ENCODE measurements at regions not wholly inside any gene's neighbourhood (a gene's known extent, or its start where the extent isn't known, plus 50 kb on each side); places are given as distances from the start of the nearest gene placed in this dataset.
"Not testable (repeated sequence)": the region's sequence is repeated elsewhere in the genome, so short reads cannot be mapped to it uniquely, and the experiment has no call there.

DNA sequence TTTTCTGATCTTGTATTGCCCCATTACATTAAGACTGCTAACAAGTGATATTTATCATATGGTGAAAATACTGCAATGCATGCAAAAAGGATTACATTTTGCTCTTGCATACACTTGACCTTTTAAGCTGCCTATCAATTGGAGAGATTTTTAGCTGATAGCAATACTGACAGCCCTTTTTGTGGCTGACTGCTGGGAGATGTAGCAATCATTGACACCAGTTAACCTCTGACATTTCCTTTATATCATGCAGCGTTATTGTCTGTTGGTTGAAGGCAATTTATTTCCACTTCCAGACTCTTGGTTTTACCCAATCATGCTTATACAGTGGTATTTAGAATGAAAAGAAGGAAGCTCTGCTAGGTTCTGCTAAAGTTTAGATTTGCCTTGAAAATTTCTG, 364.0 kb downstream of the LMO7 start:
- DNase-seq: no peak

DNA sequence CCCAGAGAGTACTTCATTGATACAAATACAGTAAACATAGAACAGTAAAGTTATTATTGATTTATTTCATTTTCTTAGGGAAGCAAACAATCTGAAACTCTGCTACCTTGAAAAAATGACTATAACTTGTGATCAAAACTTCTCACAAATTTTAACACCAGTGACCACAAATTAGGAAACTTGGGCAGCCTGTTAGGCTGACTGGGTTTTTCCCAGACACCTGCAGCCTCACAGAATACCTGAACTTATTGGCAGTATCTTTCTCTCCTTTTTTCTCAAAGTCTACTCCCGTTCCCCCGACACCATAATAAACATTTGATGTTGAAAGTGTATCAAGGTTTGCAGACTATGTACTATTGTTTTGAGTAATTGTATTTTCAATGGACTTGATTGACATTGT, 360.5 kb downstream of the LMO7 start:
- DNase-seq: no peak

DNA sequence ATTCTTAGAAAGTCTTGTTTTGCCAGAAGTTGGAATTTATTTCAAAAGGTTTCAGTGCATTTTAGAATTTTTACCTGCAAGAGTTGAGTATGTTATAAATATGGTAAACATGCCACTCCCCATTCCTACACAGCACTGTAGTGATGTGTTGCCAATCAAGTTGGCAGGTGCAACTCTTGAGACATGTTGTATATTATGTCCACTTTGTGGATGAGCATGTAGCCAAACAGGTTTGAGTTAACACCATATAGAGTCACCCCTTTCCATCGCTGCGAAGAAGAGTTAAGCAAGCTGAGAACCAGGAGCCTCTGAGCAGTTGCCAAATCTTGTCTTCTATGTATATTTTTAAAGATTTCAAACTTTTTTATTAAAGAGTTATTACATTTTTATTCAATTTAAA, 359.8 kb downstream of the LMO7 start:
- DNase-seq: no peak

DNA sequence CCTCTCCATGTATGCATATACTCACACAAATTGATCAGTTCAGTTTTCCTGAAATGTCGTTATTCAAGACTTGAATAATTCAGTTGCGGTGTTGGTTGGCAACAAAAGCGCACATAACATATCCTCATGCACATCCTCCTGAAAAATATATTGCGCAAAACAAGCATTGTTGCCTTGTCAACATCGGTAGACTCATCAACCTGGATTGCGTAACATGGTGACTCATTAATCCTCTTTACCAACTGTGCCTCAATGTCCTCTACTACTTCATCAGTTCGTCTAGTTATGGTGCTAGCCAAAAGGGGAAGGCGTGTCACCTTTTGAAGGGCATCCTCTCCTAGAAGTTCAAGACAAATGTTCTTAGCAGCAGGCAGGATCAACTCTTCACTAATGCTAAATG, 357.7 kb downstream of the LMO7 start:
- DNase-seq: no peak

DNA sequence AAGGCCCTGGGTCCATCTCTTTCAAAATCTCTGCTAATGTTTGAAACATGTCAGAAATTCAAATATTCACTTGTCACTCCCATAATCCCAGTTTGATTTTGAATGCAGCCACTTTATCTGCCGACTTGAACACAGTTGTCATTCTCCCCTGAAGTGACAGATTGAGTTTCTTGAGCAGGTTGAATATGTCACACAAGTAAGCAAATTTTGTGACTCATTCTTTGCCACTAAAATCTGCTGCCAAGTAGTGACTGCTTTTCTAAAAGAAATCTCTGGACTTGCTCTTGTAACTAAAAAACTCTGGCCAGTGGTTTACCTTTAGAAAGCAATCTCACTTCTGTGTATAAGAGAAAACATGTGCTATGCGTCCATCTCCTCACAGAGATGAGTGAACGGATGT, 357.1 kb downstream of the LMO7 start:
- DNase-seq: no peak

DNA sequence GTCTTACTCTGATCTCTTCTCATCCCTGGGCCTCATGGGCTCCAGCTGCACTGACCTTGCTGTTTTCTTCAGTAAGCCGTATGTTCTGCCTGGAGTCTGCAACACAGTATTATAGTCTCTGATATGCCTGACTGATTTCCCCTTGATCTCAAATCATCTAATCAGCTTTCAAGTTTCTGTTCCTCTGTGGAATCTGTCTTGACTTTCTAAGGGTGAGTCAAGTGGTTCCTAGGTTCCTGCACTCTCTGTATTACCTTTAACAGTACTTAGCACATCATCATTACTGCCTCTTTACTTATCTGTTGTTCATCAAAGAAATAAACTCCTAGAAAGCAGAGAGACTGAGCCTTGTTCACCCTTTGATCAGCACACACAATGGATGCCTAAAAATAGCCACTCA, 350.7 kb downstream of the LMO7 start:
- no peak for DNase-seq

DNA sequence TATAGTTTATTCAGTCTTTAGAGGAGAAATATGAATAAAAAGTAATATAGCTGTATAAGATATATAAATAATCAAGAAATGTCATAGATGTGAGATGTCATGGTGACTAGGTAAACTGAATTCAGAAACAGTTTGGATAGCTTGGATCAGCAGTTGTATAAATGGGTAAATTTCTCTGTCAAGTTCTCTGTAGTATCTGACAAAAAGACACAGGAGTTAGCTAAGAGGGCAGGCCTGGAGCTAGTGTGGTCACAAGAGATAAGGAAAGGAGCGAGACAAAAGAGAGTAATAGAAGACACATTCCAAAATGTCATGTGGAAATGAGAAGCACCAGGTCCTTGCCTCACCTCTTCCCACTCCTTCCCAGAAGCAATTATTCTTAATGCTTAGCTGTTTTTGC, 349.0 kb downstream of the LMO7 start:
- no peak for DNase-seq

DNA sequence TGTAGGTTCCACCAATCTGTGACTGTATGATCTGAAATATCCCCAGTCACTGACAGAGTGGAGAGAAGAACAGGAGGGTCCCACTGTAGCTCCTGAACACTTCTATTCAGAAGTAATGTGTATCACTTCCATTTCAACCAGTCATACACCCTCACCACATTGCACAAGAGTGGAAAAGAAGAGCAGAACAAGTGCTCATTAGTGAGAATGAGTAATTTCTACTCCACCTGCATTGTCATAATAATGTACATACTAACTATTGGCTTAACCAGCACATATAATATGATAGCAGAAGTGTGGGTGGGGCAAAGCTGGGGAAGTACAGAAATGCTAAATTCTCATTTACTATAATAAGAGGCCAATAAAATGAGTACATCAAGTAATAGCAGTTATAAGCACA, 342.7 kb downstream of the LMO7 start:
- no peak for DNase-seq

DNA sequence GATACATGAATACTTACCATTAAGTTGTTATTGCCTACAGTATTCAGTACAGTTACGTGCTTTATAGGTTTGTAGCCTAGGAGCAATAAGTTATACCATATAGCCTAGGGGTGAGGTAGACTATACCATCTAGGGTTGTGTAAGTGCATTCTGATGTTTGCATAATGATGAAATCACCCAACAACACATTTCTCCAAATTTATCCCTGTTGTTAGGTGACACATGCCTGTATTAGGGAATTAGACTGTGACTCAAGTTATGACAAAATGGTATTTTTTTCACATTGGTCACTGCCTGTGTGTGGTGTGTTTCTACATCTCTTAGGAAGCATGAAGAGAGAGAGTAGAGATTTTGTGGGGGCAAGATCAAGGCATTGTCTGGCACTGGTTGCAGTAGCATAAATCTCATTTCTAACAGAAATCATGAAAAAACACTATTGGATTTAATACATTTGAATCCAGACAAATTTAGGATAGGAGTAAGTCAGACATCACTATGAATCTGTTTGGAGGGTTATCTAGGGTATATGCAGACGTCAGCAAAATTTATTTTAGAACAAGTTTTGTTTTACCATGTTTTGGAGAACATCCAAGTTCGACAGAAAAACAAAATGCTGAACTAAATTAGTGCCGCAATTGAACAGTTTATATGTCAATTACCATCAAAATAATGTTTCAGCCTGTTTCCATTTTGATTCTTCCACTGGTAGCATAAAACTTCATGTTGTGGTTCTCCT, 332.1 kb downstream of the LMO7 start:
- no peak for DNase-seq

DNA sequence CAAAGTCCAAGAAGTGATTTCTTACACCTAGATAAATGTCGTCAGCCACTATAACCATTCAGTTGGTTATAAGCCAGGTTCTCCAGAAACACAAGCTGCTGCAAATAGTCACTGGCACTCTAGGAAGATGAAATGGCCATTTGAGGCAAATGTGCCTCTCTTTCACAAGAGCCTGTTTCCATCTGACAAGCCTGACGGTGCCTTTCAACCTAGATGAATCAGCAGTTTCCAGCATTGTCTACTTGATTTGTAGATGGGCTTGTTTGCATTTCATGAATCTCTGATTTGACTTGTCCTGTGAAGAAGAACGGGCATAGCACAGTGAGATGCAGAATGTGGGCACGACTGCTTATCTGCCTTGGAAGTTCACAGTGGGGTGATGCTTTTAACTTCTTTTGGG, 327.2 kb downstream of the LMO7 start:
- DNase-seq: no peak

DNA sequence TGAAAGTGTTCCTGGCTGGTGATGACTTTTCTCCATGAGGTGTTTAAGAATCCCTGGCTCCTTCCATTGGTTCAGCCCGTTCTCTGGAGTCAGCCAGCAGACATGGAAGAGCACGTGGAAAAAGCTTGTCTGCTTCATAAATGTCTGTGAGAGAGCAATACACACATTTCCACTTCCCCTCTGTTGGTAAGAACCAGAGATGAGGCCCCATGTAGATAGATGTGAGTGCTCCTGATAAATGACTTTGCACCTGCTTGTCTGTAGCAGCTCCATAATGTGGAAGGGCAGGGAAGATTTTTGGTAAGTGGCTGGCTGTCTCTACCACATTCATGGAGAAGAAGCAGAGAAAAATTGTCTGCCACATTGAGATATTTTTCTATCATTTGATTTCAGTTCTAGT, 325.8 kb downstream of the LMO7 start:
- DNase-seq: peak; percentile 11

DNA sequence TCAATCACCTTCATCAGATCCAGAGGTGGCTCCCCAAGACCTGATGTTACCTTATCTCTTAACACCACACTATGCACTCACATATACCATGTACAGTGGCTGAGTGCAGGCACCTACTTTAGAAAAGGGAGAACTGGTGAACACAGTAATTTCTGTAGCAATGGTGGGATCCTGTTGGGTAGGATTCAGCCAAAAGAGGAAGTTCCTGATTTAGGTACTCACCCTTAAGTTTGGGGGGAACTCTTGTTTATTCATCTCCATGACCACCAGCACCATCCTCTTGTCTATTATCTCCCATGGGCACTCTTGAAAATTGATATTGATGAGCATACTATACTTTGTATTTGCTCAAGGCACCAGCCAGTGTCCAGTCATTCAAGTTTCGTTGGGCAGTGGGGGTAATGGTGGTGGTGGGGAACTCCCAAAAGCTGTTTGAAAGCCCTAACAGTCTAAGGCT, 324.4 kb downstream of the LMO7 start:
- no peak for DNase-seq

DNA sequence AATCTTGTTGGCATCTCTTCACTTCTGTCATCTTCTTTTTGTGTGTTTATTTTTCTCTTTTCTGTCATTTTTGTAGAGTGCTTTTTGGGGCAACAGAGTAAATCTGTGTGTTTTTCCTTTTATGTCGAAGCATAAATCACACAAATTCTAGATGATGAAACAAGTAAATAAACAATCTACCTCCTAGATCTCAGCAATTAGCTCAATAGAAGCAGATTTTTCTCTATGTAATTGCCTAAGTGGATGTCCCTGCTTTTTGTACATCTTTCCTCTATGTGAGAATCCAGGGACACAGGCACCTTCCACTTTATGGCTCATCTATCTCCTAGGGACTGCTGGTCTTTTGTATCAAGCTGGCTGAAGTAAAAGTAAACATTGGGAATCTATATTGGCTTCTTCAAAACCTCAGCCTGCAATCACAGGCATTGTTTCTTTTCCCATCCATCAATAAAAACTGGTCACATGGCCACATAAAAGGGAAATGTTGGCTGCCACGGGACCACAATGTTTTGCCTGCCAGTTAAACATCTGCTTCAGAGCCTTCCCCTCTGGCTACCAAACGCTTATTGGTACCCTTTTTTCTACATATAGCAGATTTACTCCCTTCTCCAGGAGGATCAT, 323.8 kb downstream of the LMO7 start:
- no peak for DNase-seq

DNA sequence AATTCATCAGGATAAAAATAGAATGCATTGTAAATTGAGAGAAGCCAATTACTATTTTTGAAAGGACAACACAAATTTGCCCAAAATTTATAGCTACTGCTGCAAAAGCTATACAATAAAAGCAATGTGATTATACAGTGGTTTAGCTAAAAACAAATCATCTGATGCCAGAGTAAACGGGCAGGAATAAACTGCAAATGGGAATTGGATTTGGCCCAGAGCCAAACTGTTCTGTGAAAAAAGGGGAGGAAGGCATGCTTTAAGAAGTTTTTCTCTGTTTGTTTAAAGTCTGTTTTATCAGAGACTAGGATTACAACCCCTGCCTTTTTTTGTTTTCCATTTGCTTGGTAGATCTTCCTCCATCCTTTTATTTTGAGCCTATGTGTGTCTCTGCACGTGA, 317.5 kb downstream of the LMO7 start:
- not testable (repeated sequence) for DNase-seq

DNA sequence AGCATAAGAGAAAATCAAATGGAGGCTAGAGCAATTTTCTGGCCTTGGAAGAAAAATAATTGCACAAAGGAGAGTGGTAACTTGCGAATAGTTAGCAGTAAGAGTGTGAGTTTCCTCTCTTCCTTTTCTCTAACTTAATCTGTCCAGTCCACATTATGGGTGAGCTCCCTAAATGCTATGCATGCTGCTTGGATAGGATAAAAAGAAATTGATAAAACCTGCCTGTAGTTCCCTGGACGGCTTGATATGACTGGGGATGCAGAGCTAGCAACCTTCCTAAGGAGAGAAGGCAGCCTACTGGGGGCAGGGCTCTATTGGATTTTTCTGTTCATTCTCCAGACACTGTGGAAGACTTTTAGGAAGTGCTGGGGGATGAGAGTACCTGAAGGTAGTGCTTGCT, 311.3 kb downstream of the LMO7 start:
- no peak for DNase-seq

DNA sequence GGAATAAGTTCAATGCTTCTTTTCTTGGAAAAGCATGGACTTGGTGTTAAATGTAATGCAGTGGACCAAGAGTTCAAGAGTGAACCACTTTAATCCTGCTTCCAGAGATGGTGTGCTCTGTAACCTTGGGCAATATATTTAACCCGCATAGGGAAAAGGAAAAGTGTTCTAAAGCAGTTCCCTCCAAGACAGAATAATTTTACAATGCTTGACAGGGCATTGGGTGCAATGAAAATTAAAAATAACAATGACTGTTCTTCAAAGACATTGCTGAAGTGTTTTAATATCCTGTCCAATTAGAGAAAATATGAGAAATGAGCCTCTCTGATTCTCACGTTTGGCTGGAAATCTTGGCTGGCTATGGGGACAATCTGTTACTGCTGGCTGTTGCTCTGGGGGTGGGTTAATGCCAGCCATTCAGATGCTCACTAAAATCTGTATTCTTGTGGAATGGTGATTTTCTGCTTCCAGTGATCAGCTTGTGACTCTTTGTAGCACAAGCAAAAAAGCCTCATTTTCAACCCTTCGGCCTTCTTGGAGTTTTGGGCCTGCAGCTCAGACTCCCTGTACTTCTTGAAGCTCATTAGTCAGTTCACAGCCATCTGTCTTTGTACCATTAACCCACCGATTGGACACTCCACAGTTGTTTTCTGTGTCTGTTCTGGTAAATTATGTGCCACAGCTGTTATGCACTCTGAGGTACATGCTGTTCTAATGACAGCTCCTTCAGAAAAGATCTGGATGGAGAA, 310.6 kb downstream of the LMO7 start:
- no peak for DNase-seq

DNA sequence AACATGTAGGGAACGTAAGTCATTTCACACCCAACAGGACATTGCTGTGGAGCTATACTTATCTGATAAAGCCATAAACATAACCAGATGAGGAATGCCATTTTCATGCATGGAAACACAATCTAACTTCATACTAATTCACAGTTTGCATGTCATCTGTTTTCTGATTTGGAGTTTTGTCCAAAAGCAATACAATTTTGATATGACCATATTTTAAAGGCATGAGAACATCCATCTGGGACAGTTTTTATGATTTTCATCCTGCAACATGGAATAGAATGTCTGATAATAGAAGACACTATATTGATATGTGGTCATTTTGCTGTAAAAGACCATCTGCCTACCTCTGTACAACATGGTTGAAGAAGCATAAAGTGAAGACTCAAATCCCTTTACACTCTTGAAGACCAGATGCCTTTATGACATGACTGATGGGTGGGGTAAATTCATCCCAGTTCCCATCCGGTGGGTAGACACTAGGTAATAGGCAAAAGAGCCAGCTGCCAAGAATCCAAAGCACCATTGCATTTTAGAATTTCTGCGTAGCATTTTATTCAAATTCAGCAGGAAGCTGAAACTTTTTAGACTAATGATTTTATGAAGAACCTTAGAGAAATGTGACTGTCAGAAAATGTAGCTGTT, 309.8 kb downstream of the LMO7 start:
- DNase-seq: no peak

DNA sequence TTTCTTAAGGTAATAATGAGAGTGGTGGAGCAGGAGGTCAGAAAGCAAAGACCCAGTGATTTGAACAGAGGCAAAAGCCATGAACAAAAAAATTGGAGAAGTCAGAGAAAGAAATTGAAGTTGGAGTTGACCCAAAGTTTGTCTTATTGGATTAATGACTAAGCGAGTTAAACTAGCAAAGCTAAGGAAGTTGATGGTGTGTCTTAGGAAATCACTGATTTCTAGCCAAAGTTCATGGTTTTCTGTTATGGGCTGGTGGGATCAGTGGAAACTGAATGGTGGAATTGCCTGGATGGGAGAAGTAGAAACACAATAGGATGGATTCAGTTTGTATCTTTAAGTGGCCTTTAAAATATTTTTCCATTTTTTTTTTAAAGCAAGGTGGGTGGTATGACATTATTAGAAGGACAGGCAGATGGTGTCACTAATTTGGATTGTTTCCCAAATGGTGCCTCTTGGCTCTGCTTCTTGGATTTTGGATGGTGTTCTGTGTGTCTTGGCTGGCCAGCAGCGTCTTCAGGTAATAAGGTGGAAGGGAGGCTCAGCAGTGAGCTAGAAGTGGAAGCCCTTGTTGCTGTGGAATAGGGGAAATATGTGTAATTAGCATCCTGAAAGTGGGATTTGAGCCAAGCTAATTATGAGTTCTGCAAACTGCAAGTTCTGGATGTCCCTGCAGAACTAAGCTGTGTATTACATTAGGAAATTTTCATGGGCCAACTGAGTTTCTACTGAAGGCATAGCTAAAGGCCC, 302.9 kb downstream of the LMO7 start:
- DNase-seq: no peak

DNA sequence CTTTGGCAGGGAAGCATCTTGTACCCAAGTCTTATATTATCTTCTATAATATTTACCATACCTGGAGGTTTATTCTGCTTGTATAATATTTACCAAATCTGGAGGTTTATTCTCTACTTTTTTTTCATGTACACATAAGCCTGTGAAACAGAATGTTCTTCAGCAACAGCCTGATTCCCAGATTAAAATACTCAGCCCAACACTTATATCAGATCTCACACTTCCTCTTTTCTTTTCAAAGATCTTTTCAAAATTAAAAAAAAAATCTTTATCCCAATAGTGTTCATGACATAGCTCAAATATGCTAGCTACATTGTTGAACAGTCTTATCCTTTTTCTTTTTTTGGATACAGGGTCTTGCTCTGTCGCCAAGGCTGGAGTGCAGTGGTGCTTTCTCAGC, 300.7 kb downstream of the LMO7 start:
- no peak for DNase-seq

DNA sequence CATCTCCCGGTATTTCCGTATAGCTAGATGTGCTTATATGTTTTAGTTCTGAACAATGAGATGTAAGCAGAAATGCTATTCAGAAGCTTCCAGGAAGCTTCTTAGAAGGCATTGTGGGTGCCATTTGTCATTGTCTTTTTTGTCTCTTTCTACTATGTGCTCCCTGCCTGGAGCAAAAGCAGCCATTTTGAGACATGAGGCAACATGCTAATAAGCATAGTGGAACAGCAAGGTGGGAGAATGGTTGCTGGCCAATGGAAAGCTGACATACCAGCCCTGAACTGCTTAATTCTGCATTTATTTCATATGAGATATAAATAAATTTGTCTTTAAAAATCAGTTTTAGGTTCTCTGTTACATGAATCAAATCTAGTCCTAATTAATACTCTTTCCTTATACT, 299.7 kb downstream of the LMO7 start:
- no peak for DNase-seq

DNA sequence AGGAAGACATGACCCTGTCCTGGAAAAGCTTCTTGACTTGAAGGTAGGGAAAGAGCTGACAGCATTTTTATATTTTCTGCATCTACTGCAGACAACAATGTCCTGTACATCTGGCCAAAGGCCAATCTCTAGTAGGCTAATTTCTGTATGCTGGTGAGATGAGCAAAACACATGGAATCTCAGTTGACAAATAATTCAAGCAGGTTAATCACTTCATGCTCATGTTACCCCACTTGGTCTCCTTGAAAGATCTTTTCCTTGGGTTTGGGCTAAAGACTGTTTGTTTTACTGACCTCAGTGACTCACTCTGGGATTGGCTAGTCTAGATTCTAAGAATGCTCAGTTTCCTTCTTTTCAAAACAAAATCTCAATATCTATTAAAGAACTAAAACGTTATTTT, 298.8 kb downstream of the LMO7 start:
- DNase-seq: no peak

DNA sequence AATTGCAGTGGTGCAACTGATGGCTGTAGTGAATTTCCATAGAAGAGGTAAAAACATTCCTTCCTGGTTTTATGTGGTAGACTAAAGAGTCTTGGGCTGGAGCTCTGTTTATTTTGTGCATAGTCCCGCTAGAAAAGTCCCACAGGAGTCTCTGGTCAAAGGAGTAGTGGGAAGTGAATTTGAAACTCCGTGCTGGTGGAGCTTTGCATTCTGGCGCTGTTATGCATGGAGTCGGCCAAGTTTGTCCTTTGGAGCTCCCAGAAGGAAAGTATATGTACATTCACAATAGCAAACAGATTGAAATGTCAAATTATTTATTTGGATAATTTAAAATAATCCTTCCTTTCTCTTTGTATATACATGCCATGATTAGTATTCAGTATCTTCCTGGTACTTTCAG, 296.5 kb downstream of the LMO7 start:
- DNase-seq: peak; percentile 71

DNA sequence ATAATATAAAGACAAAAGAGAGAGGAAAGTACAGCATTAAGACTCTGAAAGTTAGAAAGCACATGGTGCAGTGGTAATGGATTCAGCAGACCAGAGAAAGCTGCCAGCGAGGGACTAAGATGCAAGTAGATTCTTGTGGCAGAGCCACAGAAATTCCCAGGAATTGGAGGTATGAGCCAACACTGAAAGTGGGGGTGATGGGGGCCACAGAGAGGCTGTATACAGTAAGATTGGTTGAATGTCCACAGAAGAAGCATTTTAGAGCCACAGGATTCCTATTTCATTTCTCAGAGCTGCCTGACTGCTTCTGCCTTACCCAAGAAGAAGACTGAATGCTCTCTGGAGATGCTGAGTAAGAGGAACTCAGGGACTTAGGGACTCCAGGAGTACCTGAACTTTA, 295.0 kb downstream of the LMO7 start:
- no peak for DNase-seq
